GM13976 (cell line): ENCODE measurements at regions not wholly inside any gene's neighbourhood (a gene's known extent, or its start where the extent isn't known, plus 50 kb on each side); places are given as distances from the start of the nearest gene placed in this dataset.

ENCODE experiments used
- DNase-seq: peaks from one replicate; pipeline ENCODE4 v3.0.0; 2012; ENCODE audit warnings: low spot score
- CTCF ChIP-seq: IDR thresholded peaks from 2 replicates; pipeline ENCODE4 v1.5.1; 2012; ENCODE audit warnings: borderline replicate concordance, mild to moderate bottlenecking; ENCODE audit not compliant: insufficient read depth; ENCODE audit errors: extremely low read depth, missing control alignments, control extremely low read depth
- in situ Hi-C: fragments of 300-500 bp; cut with MboI; formaldehyde crosslinking; loops from one replicate; pipeline ENCODE4 v1.12.0; 2022; ENCODE audit warnings: low sequenced_read_pairs, mixed read lengths, inconsistent platforms; ENCODE audit not compliant: unreplicated experiment

GRCh38 chr5:175813943-175814630 lies 57.3 kb upstream of the CPLX2 start:
- in situ Hi-C loops: no loop called here
- DNase-seq: no peak
- TF ChIP-seq CTCF: no peak

- no peak for DNase-seq
- TF ChIP-seq CTCF: no peak
- in situ Hi-C loops: no loop called here
Observed at GRCh38 chr5:175814691-175815090, 56.7 kb upstream of the CPLX2 start.

GRCh38 chr5:175815126-175815913 lies 56.1 kb upstream of the CPLX2 start:
- DNase-seq: no peak
- in situ Hi-C loops: no loop called here
- TF ChIP-seq CTCF: no peak

- in situ Hi-C loops: no loop called here
Observed at GRCh38 chr5:175816348-175816747, 55.0 kb upstream of the CPLX2 start.

GRCh38 chr5:175819090-175819425 lies 52.3 kb upstream of the CPLX2 start:
- DNase-seq: no peak
- TF ChIP-seq CTCF: no peak
- in situ Hi-C loops: no loop called here

More at GRCh38 chr5:175816348-175816747, 55.0 kb upstream of the CPLX2 start:
- TF ChIP-seq CTCF: no peak
- DNase-seq: no peak

GRCh38 chr5:175820230-175820629 lies 51.1 kb upstream of the CPLX2 start:
- in situ Hi-C loops: no loop called here

More at GRCh38 chr5:175820230-175820629, 51.1 kb upstream of the CPLX2 start:
- DNase-seq: no peak
- TF ChIP-seq CTCF: no peak
